H9 (cell line): ENCODE measurements at regions not wholly inside any gene's neighbourhood (a gene's known extent, or its start where the extent isn't known, plus 50 kb on each side); places are given as distances from the start of the nearest gene placed in this dataset.

Source experiments
- DNase-seq: peaks from one replicate; pipeline ENCODE4 v3.0.0-alpha.2; 2017
- H2AFZ ChIP-seq: one replicate; pipeline ENCODE4 v1.6.1; 2013; ENCODE audit warnings: mild to moderate bottlenecking, low read length, control low read depth, moderate library complexity
- H2AK5ac ChIP-seq: 2 replicates; pipeline ENCODE4 v1.6.1; 2013; ENCODE audit warnings: low read length, control low read depth, mixed read lengths; ENCODE audit not compliant: insufficient read length
- H2BK120ac ChIP-seq: one replicate; pipeline ENCODE4 v1.6.1; 2013; ENCODE audit warnings: low read depth, mild to moderate bottlenecking, low read length, control low read depth, inconsistent platforms; ENCODE audit not compliant: poor library complexity, severe bottlenecking
- H2BK12ac ChIP-seq: 2 replicates; pipeline ENCODE4 v1.6.1; 2013; ENCODE audit warnings: low read length, control low read depth, mixed read lengths, low read depth; ENCODE audit not compliant: insufficient read length
- H2BK15ac ChIP-seq: 2 replicates; pipeline ENCODE4 v1.6.1; 2013; ENCODE audit warnings: low read depth, low read length, control low read depth
- H2BK20ac ChIP-seq: one replicate; pipeline ENCODE4 v1.6.1; 2013; ENCODE audit warnings: low read depth, mild to moderate bottlenecking, low read length, control low read depth, inconsistent platforms; ENCODE audit not compliant: poor library complexity, severe bottlenecking
- H2BK5ac ChIP-seq: 2 replicates; pipeline ENCODE4 v1.6.1; 2013; ENCODE audit warnings: low read length, control low read depth, mixed read lengths; ENCODE audit not compliant: insufficient read length
- H3K14ac ChIP-seq: 2 replicates; pipeline ENCODE4 v1.6.1; 2013; ENCODE audit warnings: low read length, control low read depth; ENCODE audit not compliant: insufficient read depth
- H3K18ac ChIP-seq: 2 replicates; pipeline ENCODE4 v1.6.1; 2013; ENCODE audit warnings: low read depth, mild to moderate bottlenecking, mixed read lengths, low read length, control low read depth; ENCODE audit not compliant: insufficient read length
- H3K23ac ChIP-seq: 2 replicates; pipeline ENCODE4 v1.6.1; 2013; ENCODE audit warnings: low read length, control low read depth, mixed read lengths, low read depth; ENCODE audit not compliant: insufficient read length
- H3K23me2 ChIP-seq: 2 replicates; pipeline ENCODE4 v1.6.1; 2013; ENCODE audit warnings: low read depth, mild to moderate bottlenecking, mixed read lengths, low read length, control low read depth; ENCODE audit not compliant: insufficient read length, poor library complexity, severe bottlenecking
- H3K27ac ChIP-seq: 2 replicates; pipeline ENCODE4 v1.5.1; 2013; ENCODE audit warnings: low read length, control low read depth, mixed read lengths, low read depth; ENCODE audit not compliant: insufficient read length
- H3K27me3 ChIP-seq: 2 replicates; pipeline ENCODE4 v1.6.1; 2013; ENCODE audit warnings: low read length, control low read depth, inconsistent platforms; ENCODE audit not compliant: insufficient read depth
- H3K4ac ChIP-seq: 2 replicates; pipeline ENCODE4 v1.6.1; 2013; ENCODE audit warnings: low read depth, mild to moderate bottlenecking, control low read depth, inconsistent platforms, low read length, moderate library complexity
- H3K4me1 ChIP-seq: 2 replicates; pipeline ENCODE4 v1.6.1; 2013; ENCODE audit warnings: low read length, control low read depth, inconsistent platforms; ENCODE audit not compliant: insufficient read depth
- H3K4me2 ChIP-seq: 2 replicates; pipeline ENCODE4 v1.6.1; 2013; ENCODE audit warnings: low read length, control low read depth, mixed read lengths; ENCODE audit not compliant: insufficient read length, insufficient read depth
- H3K56ac ChIP-seq: 2 replicates; pipeline ENCODE4 v1.6.1; 2013; ENCODE audit warnings: low read depth, mild to moderate bottlenecking, mixed read lengths, low read length, control low read depth; ENCODE audit not compliant: insufficient read length
- H3K79me1 ChIP-seq: 2 replicates; pipeline ENCODE4 v1.6.1; 2013; ENCODE audit warnings: low read depth, mild to moderate bottlenecking, moderate library complexity, low read length, control low read depth, inconsistent platforms; ENCODE audit not compliant: insufficient read depth, poor library complexity, severe bottlenecking
- H3K79me2 ChIP-seq: 2 replicates; pipeline ENCODE4 v1.6.1; 2013; ENCODE audit warnings: low read length, control low read depth, inconsistent platforms; ENCODE audit not compliant: insufficient read depth
- H3K9ac ChIP-seq: 2 replicates; pipeline ENCODE4 v1.6.1; 2013; ENCODE audit warnings: low read length, control low read depth, mixed read lengths; ENCODE audit not compliant: insufficient read length; ENCODE audit errors: extremely low read depth
- H3K9me3 ChIP-seq: one replicate; pipeline ENCODE4 v1.6.1; 2013; ENCODE audit warnings: low read depth, low read length, inconsistent platforms; ENCODE audit not compliant: control insufficient read depth
- H3T11ph ChIP-seq: one replicate; pipeline ENCODE4 v1.6.1; 2013; ENCODE audit warnings: mild to moderate bottlenecking, low read length, control low read depth, inconsistent platforms
- H4K20me1 ChIP-seq: one replicate; pipeline ENCODE4 v1.6.1; 2013; ENCODE audit not compliant: control insufficient read depth, insufficient read length, insufficient read depth
- H4K5ac ChIP-seq: 2 replicates; pipeline ENCODE4 v1.6.1; 2013; ENCODE audit warnings: low read depth, mild to moderate bottlenecking, mixed read lengths, low read length, control low read depth; ENCODE audit not compliant: insufficient read length
- H4K8ac ChIP-seq: replicated peaks from 2 replicates; pipeline ENCODE4 v1.6.1; 2013; ENCODE audit warnings: low read length, control low read depth, mixed read lengths, low read depth; ENCODE audit not compliant: insufficient read length
- H4K91ac ChIP-seq: 2 replicates; pipeline ENCODE4 v1.6.1; 2013; ENCODE audit warnings: low read depth, mild to moderate bottlenecking, moderate library complexity, mixed read lengths, low read length, control low read depth; ENCODE audit not compliant: insufficient read length
- H3K27ac Mint-ChIP-seq, 3 experiments: 2 replicates in 2 of 3; 3 replicates in 1 of 3; pipeline ENCODE4 v1.8.0; 2020 to 2021; ENCODE audit warnings: mixed read lengths in 3 of 3, mild to moderate bottlenecking in 1 of 3, moderate library complexity in 1 of 3
- H3K27me3 Mint-ChIP-seq: 2 replicates; pipeline ENCODE4 v1.8.0; 2021; ENCODE audit warnings: low read depth, mild to moderate bottlenecking, moderate library complexity, mixed read lengths
- H3K36me3 Mint-ChIP-seq, 3 experiments: 2 replicates in 2 of 3; 3 replicates in 1 of 3; pipeline ENCODE4 v1.8.0; 2020 to 2021; ENCODE audit warnings: low read depth in 3 of 3, mixed read lengths in 3 of 3; ENCODE audit not compliant: insufficient read depth in 1 of 3
- H3K4me1 Mint-ChIP-seq, 2 experiments: 2 replicates each; pipeline ENCODE4 v1.8.0; 2020; ENCODE audit warnings: mixed read lengths in 2 of 2
- H3K4me3 Mint-ChIP-seq, 2 experiments: 2 replicates in 1 of 2; 3 replicates in 1 of 2; pipeline ENCODE4 v1.8.0; 2020 to 2021; ENCODE audit warnings: mild to moderate bottlenecking in 2 of 2, mixed read lengths in 2 of 2, moderate library complexity in 1 of 2
- H3K9me3 Mint-ChIP-seq, 2 experiments: 2 replicates in 1 of 2; 3 replicates in 1 of 2; pipeline ENCODE4 v1.8.0; 2020; ENCODE audit warnings: mild to moderate bottlenecking in 2 of 2, mixed read lengths in 2 of 2, moderate library complexity in 1 of 2
- CTCF ChIP-seq: fragments of 200-600 bp; sonication (generic); conservative IDR thresholded peaks from 3 replicates; pipeline ENCODE4 v1.8.0; 2021; ENCODE audit warnings: antibody characterized with exemption, mild to moderate bottlenecking
- WGBS: extraction: QIAGEN DNeasy Blood & Tissue Kit; methylation state at CpG from one replicate; pipeline ENCODE4 v1.1.7; 2013; ENCODE audit warnings: missing lambda C conversion rate, low lambda C conversion rate, mixed read lengths; ENCODE audit not compliant: insufficient read length; ENCODE audit errors: extremely low coverage; 5-methylcytosine and 5-hydroxymethylcytosine counted together

GRCh38 chr2:2706306-2706705 is 375.2 kb upstream of the MYT1L start:
- no peak overlapping the region for H3K9ac ChIP-seq
- WGBS: no CpG with 5 or more reads among the region's 10 CpGs
- H2BK20ac ChIP-seq: no peak overlapping the region
- Mint-ChIP-seq H3K27ac (no peak overlapping the region; a peak in 1 of 7 replicates), H3K27me3 (peaks cover 16% of the 10 kb centered on the region), H3K9me3 (no peaks in the 10 kb centered on the region), H3K36me3 (no peaks in the 10 kb centered on the region), H3K4me3 (no peak overlapping the region), H3K4me1 (peaks cover 34 to 44% of the 10 kb centered on the region in 2 experiments)
- no peak overlapping the region for H4K5ac ChIP-seq
- H3K23me2 ChIP-seq: no peaks in the 10 kb centered on the region
- H3T11ph ChIP-seq: no peak overlapping the region
- no peak overlapping the region for H3K27ac ChIP-seq
- H3K14ac ChIP-seq: no peak overlapping the region; the same call in 1 of the 2 replicates
- no peak overlapping the region for H3K4me2 ChIP-seq
- H2BK5ac ChIP-seq: no peak overlapping the region
- H2BK15ac ChIP-seq: no peak overlapping the region
- H3K4ac ChIP-seq: no peak overlapping the region
- no peak overlapping the region for H4K91ac ChIP-seq
- H3K4me1 ChIP-seq: peaks cover 5% of the 10 kb centered on the region
- H4K20me1 ChIP-seq: no peaks in the 10 kb centered on the region
- H3K23ac ChIP-seq: no peak overlapping the region
- H4K8ac ChIP-seq: no peak overlapping the region
- H3K18ac ChIP-seq: no peak overlapping the region
- TF ChIP-seq CTCF: no peak
- H3K79me1 ChIP-seq: no peaks in the 10 kb centered on the region
- H3K79me2 ChIP-seq: no peaks in the 10 kb centered on the region
- no peak overlapping the region for H2AK5ac ChIP-seq
- no peak overlapping the region for H3K56ac ChIP-seq
- no peak overlapping the region for H2AFZ ChIP-seq
- no peaks in the 10 kb centered on the region for H3K9me3 ChIP-seq
- no peak overlapping the region for H2BK12ac ChIP-seq
- no peaks in the 10 kb centered on the region for H3K27me3 ChIP-seq
- no peak for DNase-seq
- no peak overlapping the region for H2BK120ac ChIP-seq
